Hepatocyte (in vitro differentiated cells): ENCODE measurements at regions not wholly inside any gene's neighbourhood (a gene's known extent, or its start where the extent isn't known, plus 50 kb on each side); places are given as distances from the start of the nearest gene placed in this dataset.

Experiments
- CTCF ChIP-seq: fragments of 200-600 bp; sonication (generic); IDR thresholded peaks from 2 replicates; pipeline ENCODE4 v1.5.1; 2016; ENCODE audit warnings: antibody characterized with exemption, mild to moderate bottlenecking; ENCODE audit not compliant: poor library complexity
- EZH2 ChIP-seq: fragments of 200-600 bp; sonication (generic); IDR thresholded peaks from 2 replicates; pipeline ENCODE4 v1.6.1; 2016; ENCODE audit warnings: antibody characterized with exemption, mild to moderate bottlenecking, borderline replicate concordance
- EZH2phosphoT487 ChIP-seq: fragments of 200-600 bp; sonication (generic); IDR thresholded peaks from one replicate; pipeline ENCODE4 v1.6.1; 2018; ENCODE audit warnings: antibody characterized with exemption, mild to moderate bottlenecking, low read depth, moderate library complexity; ENCODE audit not compliant: unreplicated experiment, severe bottlenecking

GRCh38 chr16:6266703-6267102 lies 1065.9 kb upstream of the RBFOX1 start:
- no peak for TF ChIP-seq CTCF
- no peak for TF ChIP-seq EZH2
- no peak for TF ChIP-seq EZH2phosphoT487
